ENCODE measurements at regions not wholly inside any gene's neighbourhood (a gene's known extent, or its start where the extent isn't known, plus 50 kb on each side); places are given as distances from the start of the nearest gene placed in this dataset.
A peak's percentile ranks its signal among the peaks of the same experiment; 100 is the strongest.

DNA sequence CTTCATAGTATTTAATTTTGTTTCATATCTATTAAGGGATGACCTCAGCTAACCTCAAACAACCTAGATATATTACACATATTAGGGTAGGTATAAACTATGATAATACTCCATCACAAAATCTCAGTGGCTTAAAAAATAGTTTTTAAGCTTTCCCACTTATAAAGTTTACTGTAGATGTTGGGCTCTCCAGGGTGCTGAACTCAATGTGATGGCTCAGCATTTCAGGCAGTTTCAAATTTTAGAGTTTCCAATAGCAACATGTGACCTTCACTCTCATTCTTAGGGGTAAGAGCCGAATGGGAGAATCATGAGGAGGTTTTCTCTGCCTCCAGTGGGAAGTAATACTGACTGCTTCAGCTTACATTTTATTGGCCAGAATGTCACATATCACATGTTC lies 357.3 kb downstream of the MEI4 start:
- TF ChIP-seq, protein P1, sequence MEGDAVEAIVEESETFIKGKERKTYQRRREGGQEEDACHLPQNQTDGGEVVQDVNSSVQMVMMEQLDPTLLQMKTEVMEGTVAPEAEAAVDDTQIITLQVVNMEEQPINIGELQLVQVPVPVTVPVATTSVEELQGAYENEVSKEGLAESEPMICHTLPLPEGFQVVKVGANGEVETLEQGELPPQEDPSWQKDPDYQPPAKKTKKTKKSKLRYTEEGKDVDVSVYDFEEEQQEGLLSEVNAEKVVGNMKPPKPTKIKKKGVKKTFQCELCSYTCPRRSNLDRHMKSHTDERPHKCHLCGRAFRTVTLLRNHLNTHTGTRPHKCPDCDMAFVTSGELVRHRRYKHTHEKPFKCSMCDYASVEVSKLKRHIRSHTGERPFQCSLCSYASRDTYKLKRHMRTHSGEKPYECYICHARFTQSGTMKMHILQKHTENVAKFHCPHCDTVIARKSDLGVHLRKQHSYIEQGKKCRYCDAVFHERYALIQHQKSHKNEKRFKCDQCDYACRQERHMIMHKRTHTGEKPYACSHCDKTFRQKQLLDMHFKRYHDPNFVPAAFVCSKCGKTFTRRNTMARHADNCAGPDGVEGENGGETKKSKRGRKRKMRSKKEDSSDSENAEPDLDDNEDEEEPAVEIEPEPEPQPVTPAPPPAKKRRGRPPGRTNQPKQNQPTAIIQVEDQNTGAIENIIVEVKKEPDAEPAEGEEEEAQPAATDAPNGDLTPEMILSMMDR (IDR thresholded peaks at IDR 0.05) = no peak
- TF ChIP-seq TCF12 (IDR thresholded peaks at IDR 0.05) (no peak), POLR2AphosphoS5 (IDR thresholded peaks at IDR 0.05; ENCODE audit: low read depth, low read length) (no peak), RCOR1 (IDR thresholded peaks at IDR 0.05; ENCODE audit: low read length) (no peak)
- TF ChIP-seq, protein P2, sequence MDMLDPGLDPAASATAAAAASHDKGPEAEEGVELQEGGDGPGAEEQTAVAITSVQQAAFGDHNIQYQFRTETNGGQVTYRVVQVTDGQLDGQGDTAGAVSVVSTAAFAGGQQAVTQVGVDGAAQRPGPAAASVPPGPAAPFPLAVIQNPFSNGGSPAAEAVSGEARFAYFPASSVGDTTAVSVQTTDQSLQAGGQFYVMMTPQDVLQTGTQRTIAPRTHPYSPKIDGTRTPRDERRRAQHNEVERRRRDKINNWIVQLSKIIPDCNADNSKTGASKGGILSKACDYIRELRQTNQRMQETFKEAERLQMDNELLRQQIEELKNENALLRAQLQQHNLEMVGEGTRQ (IDR thresholded peaks at IDR 0.05; ENCODE audit: borderline replicate concordance, low read depth, low read length) = no peak
- TF ChIP-seq, protein P3, sequence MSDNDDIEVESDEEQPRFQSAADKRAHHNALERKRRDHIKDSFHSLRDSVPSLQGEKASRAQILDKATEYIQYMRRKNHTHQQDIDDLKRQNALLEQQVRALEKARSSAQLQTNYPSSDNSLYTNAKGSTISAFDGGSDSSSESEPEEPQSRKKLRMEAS (IDR thresholded peaks at IDR 0.05; ENCODE audit: low read depth) = no peak
- TF ChIP-seq, protein P4, sequence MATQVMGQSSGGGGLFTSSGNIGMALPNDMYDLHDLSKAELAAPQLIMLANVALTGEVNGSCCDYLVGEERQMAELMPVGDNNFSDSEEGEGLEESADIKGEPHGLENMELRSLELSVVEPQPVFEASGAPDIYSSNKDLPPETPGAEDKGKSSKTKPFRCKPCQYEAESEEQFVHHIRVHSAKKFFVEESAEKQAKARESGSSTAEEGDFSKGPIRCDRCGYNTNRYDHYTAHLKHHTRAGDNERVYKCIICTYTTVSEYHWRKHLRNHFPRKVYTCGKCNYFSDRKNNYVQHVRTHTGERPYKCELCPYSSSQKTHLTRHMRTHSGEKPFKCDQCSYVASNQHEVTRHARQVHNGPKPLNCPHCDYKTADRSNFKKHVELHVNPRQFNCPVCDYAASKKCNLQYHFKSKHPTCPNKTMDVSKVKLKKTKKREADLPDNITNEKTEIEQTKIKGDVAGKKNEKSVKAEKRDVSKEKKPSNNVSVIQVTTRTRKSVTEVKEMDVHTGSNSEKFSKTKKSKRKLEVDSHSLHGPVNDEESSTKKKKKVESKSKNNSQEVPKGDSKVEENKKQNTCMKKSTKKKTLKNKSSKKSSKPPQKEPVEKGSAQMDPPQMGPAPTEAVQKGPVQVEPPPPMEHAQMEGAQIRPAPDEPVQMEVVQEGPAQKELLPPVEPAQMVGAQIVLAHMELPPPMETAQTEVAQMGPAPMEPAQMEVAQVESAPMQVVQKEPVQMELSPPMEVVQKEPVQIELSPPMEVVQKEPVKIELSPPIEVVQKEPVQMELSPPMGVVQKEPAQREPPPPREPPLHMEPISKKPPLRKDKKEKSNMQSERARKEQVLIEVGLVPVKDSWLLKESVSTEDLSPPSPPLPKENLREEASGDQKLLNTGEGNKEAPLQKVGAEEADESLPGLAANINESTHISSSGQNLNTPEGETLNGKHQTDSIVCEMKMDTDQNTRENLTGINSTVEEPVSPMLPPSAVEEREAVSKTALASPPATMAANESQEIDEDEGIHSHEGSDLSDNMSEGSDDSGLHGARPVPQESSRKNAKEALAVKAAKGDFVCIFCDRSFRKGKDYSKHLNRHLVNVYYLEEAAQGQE (IDR thresholded peaks at IDR 0.05; ENCODE audit: low read depth, low read length) = peak; percentile 77; the same call in 1 of the 2 replicates
